Prostate gland (tissue), 2 donors: ENCODE measurements at regions not wholly inside any gene's neighbourhood (a gene's known extent, or its start where the extent isn't known, plus 50 kb on each side); places are given as distances from the start of the nearest gene placed in this dataset.

Experiments
- DNase-seq: peaks from one replicate; pipeline ENCODE4 v3.0.0-alpha.2; 2019; ENCODE audit warnings: low spot score
- H3K27ac ChIP-seq, 2 donors: fragments of 200-600 bp; sonication (generic); 2 replicates each; pipeline ENCODE4 v1.5.1; 2017 to 2019
- H3K27me3 ChIP-seq: fragments of 200-600 bp; sonication (generic); replicated peaks from 2 replicates; pipeline ENCODE4 v1.5.1; 2019; ENCODE audit not compliant: insufficient read depth
- H3K36me3 ChIP-seq, 2 donors: fragments of 200-600 bp; sonication (generic); 1 replicate in 1 of 2; 2 replicates in 1 of 2; pipeline versions ENCODE4 v1.5.1 to v1.8.1; 2017 to 2019
- H3K4me1 ChIP-seq: fragments of 200-600 bp; sonication (generic); replicated peaks from 2 replicates; pipeline ENCODE4 v1.5.1; 2019
- H3K4me3 ChIP-seq, 2 donors: fragments of 200-600 bp; sonication (generic); 2 replicates each; pipeline ENCODE4 v1.5.1; 2017 to 2019
- H3K9me3 ChIP-seq: fragments of 200-600 bp; sonication (generic); 2 replicates; pipeline ENCODE4 v1.5.1; 2017
- CTCF ChIP-seq, 4 experiments: fragments of 200-600 bp in 2 of 4; fragments of 450-650 bp in 2 of 4; sonication (generic) in 2 of 4; IDR thresholded peaks; 1 replicate in 3 of 4; 2 replicates in 1 of 4; pipeline ENCODE4 v1.5.1; 2016 to 2019; ENCODE audit warnings: antibody characterized with exemption in 4 of 4, mild to moderate bottlenecking in 2 of 4, moderate library complexity in 2 of 4
- POLR2A ChIP-seq: fragments of 450-650 bp; IDR thresholded peaks from one replicate; pipeline ENCODE4 v1.6.1; 2016; ENCODE audit warnings: antibody characterized with exemption, mild to moderate bottlenecking
- POLR2AphosphoS5 ChIP-seq: sonication (generic); formaldehyde crosslinking; IDR thresholded peaks from one replicate; pipeline ENCODE4 v1.6.1; 2017; ENCODE audit warnings: antibody characterized with exemption
- WGBS: methylation state at CpG from one replicate; pipeline ENCODE4 v1.1.5; 2018; 5-methylcytosine and 5-hydroxymethylcytosine counted together
- intact Hi-C: fragments of 100-400 bp; cut with DNase I; formaldehyde crosslinking; loops from one replicate; pipeline ENCODE4 v1.14.2; 2022

GRCh38 chr16:65725156-65725845 lies 603.4 kb upstream of the CDH11 start:
- Histone ChIP-seq H3K27me3 (no peaks in the 10 kb centered on the region), H3K4me3 (no peak overlapping the region), H3K36me3 (no peaks in the 10 kb centered on the region), H3K9me3 (no peaks in the 10 kb centered on the region), H3K4me1 (no peaks in the 10 kb centered on the region), H3K27ac (no peak overlapping the region)
- WGBS = 37% methylated on average over 5 of the region's 5 CpGs
- intact Hi-C loops = no loop called here
- no peak for TF ChIP-seq CTCF (IDR thresholded peaks at IDR 0.05)
- DNase-seq = no peak

- TF ChIP-seq CTCF (IDR thresholded peaks at IDR 0.05) (no peak), POLR2AphosphoS5 (no peak), POLR2A (no peak)
- intact Hi-C loops = no loop called here
- H3K27me3 ChIP-seq = no peaks in the 10 kb centered on the region
- H3K4me1 ChIP-seq = no peaks in the 10 kb centered on the region
- no peak overlapping the region for H3K27ac ChIP-seq
- no peak overlapping the region for H3K4me3 ChIP-seq
- WGBS = 85% methylated on average over 7 of the region's 7 CpGs
- H3K9me3 ChIP-seq = no peaks in the 10 kb centered on the region
- no peaks in the 10 kb centered on the region for H3K36me3 ChIP-seq
- no peak for DNase-seq
Measured at GRCh38 chr16:65722429-65722828, 600.6 kb upstream of the CDH11 start.

GRCh38 chr16:65717846-65718245 lies 596.0 kb upstream of the CDH11 start:
- WGBS = 45% methylated on average over 3 of the region's 3 CpGs
- Histone ChIP-seq H3K27ac (no peak overlapping the region), H3K4me3 (no peak overlapping the region), H3K4me1 (no peaks in the 10 kb centered on the region), H3K9me3 (no peaks in the 10 kb centered on the region), H3K27me3 (no peaks in the 10 kb centered on the region), H3K36me3 (no peaks in the 10 kb centered on the region)
- TF ChIP-seq CTCF (IDR thresholded peaks at IDR 0.05) (no peak), POLR2AphosphoS5 (no peak), POLR2A (no peak)
- no peak for DNase-seq
- intact Hi-C loops = no loop called here

GRCh38 chr16:65716737-65717700 lies 595.2 kb upstream of the CDH11 start:
- TF ChIP-seq POLR2A = no peak
- TF ChIP-seq POLR2AphosphoS5 = no peak
- TF ChIP-seq CTCF (IDR thresholded peaks at IDR 0.05) = no peak
- Histone ChIP-seq H3K27me3 (no peaks in the 10 kb centered on the region), H3K4me1 (no peaks in the 10 kb centered on the region), H3K4me3 (no peak overlapping the region), H3K9me3 (no peaks in the 10 kb centered on the region), H3K36me3 (no peaks in the 10 kb centered on the region), H3K27ac (no peak overlapping the region)
- intact Hi-C loops = no loop called here
- no peak for DNase-seq
- 55% methylated on average over 8 of the region's 8 CpGs for WGBS
